ENCODE measurements at regions not wholly inside any gene's neighbourhood (a gene's known extent, or its start where the extent isn't known, plus 50 kb on each side); places are given as distances from the start of the nearest gene placed in this dataset.
"Not testable (repeated sequence)": the region's sequence is repeated elsewhere in the genome, so short reads cannot be mapped to it uniquely, and the experiment has no call there.

DNA sequence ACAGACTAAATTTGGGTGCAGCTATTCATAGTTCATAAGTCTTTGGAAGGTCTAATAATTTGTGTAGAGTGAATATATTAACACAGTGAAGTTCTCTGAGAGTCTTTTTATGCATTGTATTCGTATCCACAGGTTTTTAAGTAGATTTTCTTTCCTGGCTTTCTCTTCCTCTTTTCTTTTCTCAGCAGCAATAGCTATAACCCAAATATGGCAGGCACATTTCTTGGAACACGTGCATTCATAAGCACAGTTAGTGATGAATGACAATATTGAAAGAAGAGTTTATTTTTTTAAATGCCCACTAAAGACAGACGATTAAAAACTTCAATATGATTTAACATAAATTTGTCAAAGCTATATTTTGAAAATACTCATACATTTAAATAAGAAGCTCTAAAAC is 220.5 kb upstream of the MBL2 start:
- DNase-seq: no peak

DNA sequence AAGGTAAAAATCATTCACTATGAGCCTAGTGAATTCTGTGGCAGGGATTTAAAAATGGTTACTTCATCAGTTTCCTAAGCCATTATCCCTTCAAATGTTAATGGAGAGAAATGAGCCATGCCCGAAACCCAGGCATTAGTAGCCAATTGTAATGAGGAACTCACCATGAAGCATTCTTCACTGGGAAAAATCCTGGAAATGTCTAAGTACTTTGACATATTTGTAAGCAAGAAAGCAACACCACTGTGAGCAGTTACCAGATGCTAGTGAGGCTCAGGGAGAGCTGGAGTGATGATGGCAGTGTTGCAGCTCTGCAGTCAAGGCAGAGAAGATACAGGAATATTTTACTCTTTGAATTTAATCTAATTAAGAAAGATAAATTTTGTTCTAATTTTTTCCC is 220.0 kb upstream of the MBL2 start:
- no peak for DNase-seq

- no peak for DNase-seq
These were observed 216.3 kb upstream of the MBL2 start for GRCh38 chr10:52988923-52989322.

DNA sequence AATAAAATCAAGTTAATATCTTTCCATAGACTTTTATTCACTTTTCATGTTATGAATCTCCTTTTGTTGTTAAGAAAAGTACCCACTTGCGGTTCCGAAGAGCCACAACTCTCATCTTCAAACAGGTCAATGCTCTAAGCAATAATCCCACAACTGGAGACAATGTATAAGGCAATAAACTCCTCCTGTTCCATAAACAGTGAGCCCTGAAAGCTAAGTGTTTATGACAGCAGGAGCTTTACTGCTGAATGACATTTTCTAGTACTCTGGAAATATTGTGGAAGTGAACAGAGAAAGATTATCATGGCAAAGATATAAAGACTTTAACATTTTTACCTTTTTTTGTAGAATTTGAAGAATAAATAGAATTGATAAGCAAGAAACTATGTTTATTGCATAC is 213.5 kb upstream of the MBL2 start:
- no peak for DNase-seq

GRCh38 chr10:52984169-52984568 is 211.6 kb upstream of the MBL2 start:
- no peak for DNase-seq

DNA sequence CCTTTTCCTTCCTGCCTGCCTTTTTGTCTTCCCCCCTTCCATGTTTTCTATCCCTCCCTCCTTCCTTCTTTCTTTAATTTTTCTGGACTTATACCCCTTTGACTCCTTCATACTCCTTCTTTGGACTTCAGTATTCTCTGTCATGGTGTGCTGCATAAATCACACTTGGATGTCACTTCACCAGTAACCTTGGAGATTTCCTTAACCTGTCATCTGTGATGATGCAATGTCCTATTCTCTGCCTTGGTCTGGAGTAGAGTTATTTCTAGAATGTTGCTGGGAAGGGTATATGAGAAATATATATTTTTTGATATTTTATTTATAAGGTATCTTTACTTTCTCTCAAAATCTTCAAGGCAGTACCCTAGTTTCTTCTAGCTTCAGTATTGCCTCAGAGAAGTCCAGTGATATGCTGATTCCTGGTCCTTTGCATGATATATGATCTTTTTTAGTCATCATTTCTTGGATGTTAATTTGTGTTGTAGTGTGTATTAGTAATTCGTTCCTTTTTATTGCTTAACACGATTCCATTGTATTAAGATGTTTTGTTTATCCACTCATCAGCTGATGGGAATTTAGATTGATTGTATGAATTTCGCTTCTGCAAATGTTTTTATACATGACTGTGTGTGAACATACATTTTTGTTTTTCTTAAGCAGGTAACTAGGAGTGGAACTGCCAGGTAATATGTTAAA is 206.9 kb upstream of the MBL2 start:
- no peak for DNase-seq

DNA sequence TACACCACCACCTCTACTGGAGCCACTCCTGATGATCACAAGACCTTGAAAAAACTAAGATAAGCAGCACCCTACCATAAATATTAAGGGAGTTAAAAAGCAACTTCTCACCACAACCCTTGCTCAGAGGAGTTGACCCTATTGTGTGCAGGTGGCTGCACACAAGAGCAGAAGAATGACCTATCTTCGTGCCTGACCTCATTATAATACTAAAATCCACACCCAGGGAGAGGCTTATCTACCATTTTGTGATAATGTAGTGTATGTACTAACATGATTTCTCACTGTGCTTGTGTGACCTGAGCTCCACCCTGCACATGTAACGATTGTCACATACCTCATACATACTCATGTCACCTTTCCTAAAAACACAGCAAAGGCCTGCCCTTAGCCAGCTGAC is 205.0 kb upstream of the MBL2 start:
- no peak for DNase-seq

DNA sequence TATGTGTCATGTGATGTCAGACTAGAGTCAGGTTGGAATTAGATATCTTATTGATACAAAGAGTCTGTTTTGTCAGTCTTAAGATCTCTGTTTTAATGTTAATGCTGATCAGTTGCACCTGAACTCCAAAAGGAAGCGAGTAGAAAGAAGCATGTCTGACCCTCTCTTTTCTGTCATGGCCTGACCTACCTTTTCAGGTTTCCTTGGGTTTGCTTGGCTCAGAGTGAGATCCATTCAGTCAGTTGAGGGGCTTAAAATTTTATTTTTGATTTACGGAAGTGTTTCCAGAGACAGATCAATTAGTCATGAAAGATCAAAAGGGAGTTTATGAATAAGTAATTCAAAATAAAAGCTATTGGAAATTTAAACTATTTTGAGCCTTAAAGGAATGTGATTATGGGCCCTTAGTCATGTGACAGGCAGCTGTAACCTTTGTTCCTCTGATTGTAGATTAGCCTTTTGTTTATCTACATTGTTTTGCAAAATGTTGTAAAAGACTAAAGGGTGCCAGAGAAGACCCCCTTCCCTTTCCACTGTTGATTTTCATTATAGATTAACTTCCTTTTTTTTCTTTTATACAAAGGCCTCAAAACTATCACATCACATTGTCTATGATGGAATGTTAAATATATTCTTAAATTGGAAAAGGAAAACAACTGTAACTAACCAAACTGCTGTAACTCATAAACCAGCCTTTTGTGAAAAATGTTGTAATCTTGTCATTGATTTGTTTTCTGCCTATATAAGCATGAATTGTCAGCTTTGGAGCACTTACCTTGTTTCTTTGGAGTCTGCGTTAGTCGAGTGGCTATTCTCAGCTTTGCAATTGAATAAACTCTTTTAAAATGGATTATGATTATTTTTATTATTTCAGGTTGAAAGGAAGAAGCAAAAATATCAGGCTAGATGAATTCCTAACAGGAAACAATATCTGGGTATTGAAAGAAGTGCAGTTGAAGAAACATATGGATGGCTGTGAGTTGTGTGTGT is 195.5 kb upstream of the MBL2 start:
- DNase-seq: no peak

- DNase-seq: no peak
These were observed 194.3 kb upstream of the MBL2 start for GRCh38 chr10:52966904-52967303.

GRCh38 chr10:52965938-52966401 is 193.4 kb upstream of the MBL2 start:
- no peak for DNase-seq

GRCh38 chr10:52965509-52965908 is 192.9 kb upstream of the MBL2 start:
- DNase-seq: no peak

DNA sequence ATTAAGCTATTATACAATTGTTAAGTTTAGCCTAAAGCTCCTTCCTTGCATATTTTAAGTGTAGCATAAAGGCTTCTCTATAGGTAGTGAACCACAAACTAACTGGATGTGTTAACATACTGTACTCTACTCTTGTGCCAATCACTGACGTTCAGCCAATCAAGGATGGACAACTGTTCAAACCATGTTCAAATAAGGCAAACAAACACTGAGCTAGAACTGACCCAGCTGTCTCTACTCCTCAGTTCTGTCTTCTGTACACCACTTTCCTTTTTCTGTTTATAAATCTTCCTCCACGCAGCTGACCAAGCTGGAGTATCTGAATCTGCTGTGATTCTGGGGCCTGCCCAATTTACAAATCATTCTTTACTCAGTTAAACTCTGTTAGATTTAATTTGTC is 188.7 kb upstream of the MBL2 start:
- no peak for DNase-seq

DNA sequence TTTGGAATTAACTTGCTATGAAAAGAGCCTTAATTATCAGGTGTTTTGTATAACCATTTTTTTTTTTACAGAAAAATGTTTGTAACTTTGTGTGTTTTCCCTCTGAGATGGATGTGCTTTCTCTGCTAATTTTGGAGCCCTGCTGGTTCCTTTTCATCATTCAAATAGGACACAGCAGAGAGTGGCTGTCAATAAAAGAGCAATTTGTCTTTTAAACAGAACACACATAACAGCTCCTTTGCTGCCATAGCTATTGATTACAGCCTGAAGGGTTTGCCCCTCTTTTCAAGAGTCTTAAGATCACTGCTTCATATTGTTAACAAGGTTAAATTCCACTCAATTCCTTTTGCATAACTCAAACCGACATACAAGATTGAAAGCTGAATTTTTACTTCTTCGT is 187.2 kb upstream of the MBL2 start:
- no peak for DNase-seq

DNA sequence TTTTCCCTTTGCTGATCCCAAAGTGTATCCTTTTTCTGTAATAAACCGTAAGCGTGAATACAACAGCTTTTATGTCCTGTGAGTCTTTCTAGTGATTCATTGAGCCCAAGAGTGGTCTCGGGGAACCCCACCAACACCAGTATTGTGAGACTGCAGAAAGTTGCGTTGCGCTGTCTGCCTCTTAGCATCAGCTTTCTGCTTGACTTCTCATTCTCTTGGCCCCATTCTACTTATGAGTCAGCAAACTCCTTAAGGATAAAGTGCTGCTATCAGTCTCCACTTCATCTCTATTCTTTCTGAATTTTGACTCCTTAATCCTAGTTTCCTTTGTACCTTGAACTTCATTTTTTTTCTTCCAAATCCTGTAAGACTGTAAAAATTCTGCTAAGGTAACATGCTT is 184.3 kb upstream of the MBL2 start:
- DNase-seq: no peak

DNA sequence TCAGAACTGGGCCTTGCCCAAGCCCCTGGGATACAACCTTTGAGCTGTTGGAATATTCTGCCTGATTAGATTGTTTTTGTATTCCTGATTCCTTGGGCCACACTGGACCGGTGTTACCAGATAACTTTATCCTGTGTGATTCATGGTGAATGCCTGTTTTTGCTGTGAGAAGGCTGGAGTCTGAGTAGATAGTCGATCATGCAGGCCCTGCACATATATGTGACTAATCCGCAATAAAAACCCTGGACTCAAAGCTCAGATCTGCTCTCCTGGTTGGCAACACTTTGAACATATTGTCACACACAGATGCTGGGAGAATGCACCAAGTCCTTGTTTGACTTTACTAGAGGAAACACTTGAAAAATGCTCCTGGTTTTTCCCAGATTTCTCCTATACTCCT is 183.9 kb upstream of the MBL2 start:
- DNase-seq: no peak

GRCh38 chr10:52955337-52955736 is 182.8 kb upstream of the MBL2 start:
- no peak for DNase-seq

DNA sequence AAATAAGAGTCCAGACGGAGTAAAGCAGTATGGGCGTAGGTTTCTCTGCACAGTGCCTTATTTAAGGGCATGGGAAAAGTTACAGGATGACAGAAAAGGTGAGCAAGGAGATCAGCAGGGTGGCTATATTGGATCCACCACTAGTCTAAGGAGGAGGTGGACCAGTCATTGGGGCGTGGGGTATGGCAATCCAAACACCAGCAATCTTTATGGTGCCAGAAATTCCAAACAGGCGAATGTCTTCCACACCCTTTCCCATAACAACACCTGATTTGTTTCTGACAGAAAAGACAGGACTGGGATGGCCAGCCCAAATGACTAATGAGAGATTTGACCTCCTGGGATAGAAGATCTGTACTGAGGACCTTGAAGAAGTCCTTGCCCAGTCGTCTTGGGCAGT is 181.8 kb upstream of the MBL2 start:
- DNase-seq: no peak

GRCh38 chr10:52952391-52953055 is 179.9 kb upstream of the MBL2 start:
- no peak for DNase-seq

GRCh38 chr10:52951824-52952223 is 179.2 kb upstream of the MBL2 start:
- peak in 1 of 2 donors; percentile 22 for DNase-seq

DNA sequence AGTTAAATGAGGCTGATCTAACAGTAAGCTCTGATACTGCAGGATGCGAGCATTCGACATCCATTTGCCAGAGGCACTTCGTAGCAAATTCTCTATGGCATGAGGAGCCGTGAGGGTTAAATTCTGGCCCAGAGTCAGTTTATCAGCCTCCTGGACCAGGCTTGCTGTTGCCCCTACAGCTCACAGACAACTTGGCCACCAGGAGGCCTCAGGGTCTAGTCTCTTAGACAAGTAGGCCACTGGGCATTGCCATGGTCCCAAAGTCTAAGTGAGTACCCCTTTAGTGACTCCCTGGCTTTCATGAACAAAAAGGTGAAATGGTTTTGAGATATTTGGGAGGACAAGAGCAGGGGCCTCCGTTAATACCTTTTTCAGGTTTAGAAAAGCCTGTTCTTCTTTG is 178.0 kb upstream of the MBL2 start:
- DNase-seq: no peak

- DNase-seq: no peak
These were observed 177.3 kb upstream of the MBL2 start for GRCh38 chr10:52949899-52950298.

DNA sequence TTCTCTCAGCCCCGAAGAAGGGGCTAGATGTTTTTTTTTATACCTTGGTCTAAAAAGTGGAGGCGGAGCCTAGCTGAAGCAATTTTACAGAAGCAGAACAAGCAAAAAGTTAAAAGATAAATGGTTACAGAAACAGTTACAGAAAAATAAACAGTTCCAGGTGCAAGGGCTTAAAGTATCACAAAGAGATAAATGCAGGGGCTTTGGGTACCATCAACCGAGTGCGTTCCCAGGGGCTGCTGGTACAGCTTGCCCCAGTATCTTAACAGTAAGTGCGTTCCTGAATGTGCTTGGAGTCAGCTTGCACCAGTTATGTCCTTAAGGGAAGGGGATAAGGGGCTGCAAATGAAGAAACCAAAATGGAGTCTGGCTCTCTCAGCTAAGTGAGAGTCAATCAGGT is 173.9 kb upstream of the MBL2 start:
- DNase-seq: no peak

GRCh38 chr10:52945521-52945920 is 172.9 kb upstream of the MBL2 start:
- not testable (repeated sequence) for DNase-seq

- no peak for DNase-seq
These were observed 168.3 kb upstream of the MBL2 start for GRCh38 chr10:52940921-52941320.

Data from CD4-positive, alpha-beta T cell treated with Interleukin-1 beta for 1 hour (primary cell).